ENCODE measurements at regions not wholly inside any gene's neighbourhood (a gene's known extent, or its start where the extent isn't known, plus 50 kb on each side); places are given as distances from the start of the nearest gene placed in this dataset.
"Not testable (repeated sequence)": the region's sequence is repeated elsewhere in the genome, so short reads cannot be mapped to it uniquely, and the experiment has no call there.

GRCh38 chr12:105423237-105423636 is 92.7 kb downstream of the C12orf75 start:
- DNase-seq = no peak

- no peak for DNase-seq
These were observed 93.4 kb downstream of the C12orf75 start for GRCh38 chr12:105423921-105424320.

- DNase-seq = no peak
These were observed 95.0 kb downstream of the C12orf75 start for GRCh38 chr12:105425254-105426174.

- no peak for DNase-seq
These were observed 96.3 kb downstream of the C12orf75 start for GRCh38 chr12:105426766-105427165.

GRCh38 chr12:105427883-105428282 is 97.4 kb downstream of the C12orf75 start:
- DNase-seq = no peak

GRCh38 chr12:105428793-105429395 is 98.4 kb downstream of the C12orf75 start:
- DNase-seq = no peak

GRCh38 chr12:105429511-105429910 is 99.0 kb downstream of the C12orf75 start:
- no peak for DNase-seq

GRCh38 chr12:105431537-105432100 is 101.1 kb downstream of the C12orf75 start:
- DNase-seq = no peak

- no peak for DNase-seq
These were observed 103.3 kb downstream of the C12orf75 start for GRCh38 chr12:105433804-105434203.

GRCh38 chr12:105436636-105437035 is 106.1 kb downstream of the C12orf75 start:
- no peak for DNase-seq

- no peak for DNase-seq
These were observed 109.7 kb downstream of the C12orf75 start for GRCh38 chr12:105440037-105440664.

GRCh38 chr12:105443802-105444652 is 113.5 kb downstream of the C12orf75 start:
- no peak for DNase-seq

GRCh38 chr12:105444653-105445102 is 114.2 kb downstream of the C12orf75 start:
- DNase-seq = no peak

- DNase-seq = no peak
These were observed 114.8 kb downstream of the C12orf75 start for GRCh38 chr12:105445249-105445648.

GRCh38 chr12:105445649-105446048 is 115.2 kb downstream of the C12orf75 start:
- no peak for DNase-seq

GRCh38 chr12:105446460-105446859 is 116.0 kb downstream of the C12orf75 start:
- DNase-seq = not testable (repeated sequence)

GRCh38 chr12:105449431-105449830 is 118.9 kb downstream of the C12orf75 start:
- no peak for DNase-seq

GRCh38 chr12:105451211-105451610 is 120.7 kb downstream of the C12orf75 start:
- DNase-seq = no peak

- no peak for DNase-seq
These were observed 121.3 kb downstream of the C12orf75 start for GRCh38 chr12:105451798-105452197.

GRCh38 chr12:105453316-105453715 is 122.8 kb downstream of the C12orf75 start:
- DNase-seq = no peak

GRCh38 chr12:105454688-105455087 is 124.2 kb downstream of the C12orf75 start:
- no peak for DNase-seq

- no peak for DNase-seq
These were observed 124.8 kb downstream of the C12orf75 start for GRCh38 chr12:105455261-105455660.
